SK-N-SH (cell line): ENCODE measurements at regions not wholly inside any gene's neighbourhood (a gene's known extent, or its start where the extent isn't known, plus 50 kb on each side); places are given as distances from the start of the nearest gene placed in this dataset.
A peak's percentile ranks its signal among the peaks of the same experiment; 100 is the strongest.

Experiments used
- CTCF ChIA-PET: fragments of 300-600, 350-600 bp; formaldehyde crosslinking; extraction: SDS; loops from one replicate; lab custom pipeline; 2021; lab: Yijun Ruan, JAX
- POLR2A ChIA-PET: fragments of 350-600 bp; sonication (Branson Sonifier 250); formaldehyde crosslinking; extraction: SDS; loops from one replicate; lab custom pipeline; 2020; ENCODE audit warnings: antibody characterized with exemption, inconsistent platforms; lab: Yijun Ruan, JAX
- DNase-seq: peaks from one replicate; pipeline ENCODE4 v3.0.0; 2012
- H2AFZ ChIP-seq: fragments of 200-600 bp; sonication (generic); 2 replicates; pipeline ENCODE4 v1.8.1; 2016; ENCODE audit warnings: antibody characterized with exemption, mild to moderate bottlenecking, low read depth
- H3F3A ChIP-seq: fragments of 200-600 bp; sonication (generic); replicated peaks from 2 replicates; pipeline ENCODE3; 2016; ENCODE audit warnings: antibody characterized with exemption, mild to moderate bottlenecking; ENCODE audit not compliant: insufficient read depth
- H3K27ac ChIP-seq, 2 experiments: fragments of 200-500 bp in 1 of 2; fragments of 200-600 bp in 1 of 2; sonication (Bioruptor generic) in 1 of 2; sonication (generic), shearing (Covaris generic) in 1 of 2; 2 replicates each; pipeline versions ENCODE4 v1.5.1 to v1.6.1; 2014 to 2016; ENCODE audit warnings: low read depth in 2 of 2, inconsistent platforms in 1 of 2, low read length in 1 of 2, mild to moderate bottlenecking in 1 of 2, mixed read lengths in 1 of 2
- H3K27me3 ChIP-seq: fragments of 200-600 bp; sonication (generic), shearing (Covaris generic); 2 replicates; pipeline ENCODE4 v1.6.1; 2016; ENCODE audit warnings: mixed run types; ENCODE audit not compliant: insufficient read depth
- H3K36me3 ChIP-seq, 2 experiments: fragments of 200-500 bp in 1 of 2; fragments of 200-600 bp in 1 of 2; sonication (Bioruptor generic) in 1 of 2; sonication (generic) in 1 of 2; replicated peaks in 1 of 2; 2 replicates each; pipeline versions ENCODE3 to v1.5.1; 2014 to 2016; ENCODE audit warnings: low read length in 1 of 2, mild to moderate bottlenecking in 1 of 2; ENCODE audit not compliant: insufficient read depth in 2 of 2, control insufficient read depth in 1 of 2
- H3K4me1 ChIP-seq, 2 experiments: fragments of 200-500 bp in 1 of 2; fragments of 200-600 bp in 1 of 2; sonication (Bioruptor generic) in 1 of 2; sonication (generic), shearing (Covaris generic) in 1 of 2; 2 replicates each; pipeline versions ENCODE4 v1.5.1 to v1.6.1; 2014 to 2016; ENCODE audit warnings: low read depth in 1 of 2, low read length in 1 of 2, mixed run types in 1 of 2; ENCODE audit not compliant: insufficient read depth in 2 of 2, control insufficient read depth in 1 of 2
- H3K4me2 ChIP-seq: fragments of 200-600 bp; sonication (generic), shearing (Covaris generic); 2 replicates; pipeline ENCODE4 v1.6.1; 2017; ENCODE audit warnings: mixed run types
- H3K4me3 ChIP-seq, 2 experiments: fragments of 200-500 bp in 1 of 2; fragments of 200-600 bp in 1 of 2; sonication (Bioruptor generic) in 1 of 2; sonication (generic), shearing (Covaris generic) in 1 of 2; 2 replicates each; pipeline versions ENCODE4 v1.5.1 to v1.8.1; 2014 to 2016; ENCODE audit warnings: low read depth in 2 of 2, inconsistent platforms in 1 of 2, low read length in 1 of 2, mild to moderate bottlenecking in 1 of 2, mixed read lengths in 1 of 2, moderate library complexity in 1 of 2
- H3K79me2 ChIP-seq: fragments of 200-600 bp; sonication (generic); 2 replicates; pipeline ENCODE4 v1.8.1; 2017; ENCODE audit warnings: mild to moderate bottlenecking; ENCODE audit not compliant: insufficient read depth
- H3K9ac ChIP-seq: fragments of 200-600 bp; sonication (generic); 2 replicates; pipeline ENCODE4 v1.6.1; 2017; ENCODE audit warnings: mixed run types
- H3K9me2 ChIP-seq: fragments of 200-600 bp; sonication (generic); 2 replicates; pipeline ENCODE4 v1.6.1; 2017; ENCODE audit warnings: mixed run types
- H3K9me3 ChIP-seq: fragments of 200-600 bp; sonication (generic); 2 replicates; pipeline ENCODE4 v1.6.1; 2017; ENCODE audit warnings: mixed run types, mild to moderate bottlenecking, moderate library complexity
- H4K20me1 ChIP-seq: fragments of 200-600 bp; sonication (generic); 2 replicates; pipeline ENCODE4 v1.6.1; 2017; ENCODE audit warnings: mild to moderate bottlenecking, mixed run types; ENCODE audit not compliant: insufficient read depth
- CHD2 ChIP-seq: fragments of 150-350 bp; IDR thresholded peaks from 2 replicates; pipeline ENCODE4 v1.6.1; 2018; ENCODE audit warnings: low read length; ENCODE audit not compliant: partially characterized antibody
- CTCF ChIP-seq: fragments of 200-600 bp; sonication (generic); IDR thresholded peaks from 2 replicates; pipeline ENCODE4 v1.6.1; 2017; ENCODE audit warnings: antibody characterized with exemption, mild to moderate bottlenecking, moderate library complexity
- FOSL2 ChIP-seq: IDR thresholded peaks from 2 replicates; pipeline ENCODE4 v1.4.0; 2012; ENCODE audit warnings: low read depth, mild to moderate bottlenecking, moderate library complexity, borderline replicate concordance
- FOXJ3 ChIP-seq: sonication (generic); formaldehyde crosslinking; IDR thresholded peaks from 2 replicates; pipeline ENCODE4 v1.5.1; 2020; ENCODE audit warnings: mild to moderate bottlenecking, missing genetic modification reagents
- JUND ChIP-seq: IDR thresholded peaks from 2 replicates; pipeline ENCODE4 v1.4.0; 2012
- MEF2A ChIP-seq: IDR thresholded peaks from 2 replicates; pipeline ENCODE4 v1.4.0; 2012; ENCODE audit warnings: low read depth, borderline replicate concordance
- RAD21 ChIP-seq: IDR thresholded peaks from 2 replicates; pipeline ENCODE4 v1.6.1; 2012; ENCODE audit warnings: mild to moderate bottlenecking, low read length
- RFX5 ChIP-seq: IDR thresholded peaks from 2 replicates; pipeline ENCODE4 v1.6.1; 2012; ENCODE audit warnings: mild to moderate bottlenecking, improper control_type of control experiment, low read length
- RXRA ChIP-seq: IDR thresholded peaks from 2 replicates; pipeline ENCODE4 v1.4.0; 2012; ENCODE audit warnings: low read depth, mild to moderate bottlenecking, borderline replicate concordance
- SMC3 ChIP-seq: IDR thresholded peaks from 2 replicates; pipeline ENCODE4 v1.6.1; 2012; ENCODE audit warnings: low read depth, low read length, improper control_type of control experiment
- TAF1 ChIP-seq: IDR thresholded peaks from 2 replicates; pipeline ENCODE4 v1.6.1; 2012; ENCODE audit warnings: low read depth, mild to moderate bottlenecking, low read length, moderate library complexity, borderline replicate concordance
- TCF12 ChIP-seq: IDR thresholded peaks from 2 replicates; pipeline ENCODE4 v1.4.0; 2012
- USF1 ChIP-seq: IDR thresholded peaks from 2 replicates; pipeline ENCODE4 v1.4.0; 2012; ENCODE audit warnings: low read depth, borderline replicate concordance
- USF2 ChIP-seq: fragments of 150-350 bp; IDR thresholded peaks from 2 replicates; pipeline ENCODE4 v1.6.1; 2017; ENCODE audit warnings: antibody characterized with exemption, low read length, low read depth, borderline replicate concordance
- YY1 ChIP-seq: IDR thresholded peaks from 2 replicates; pipeline ENCODE4 v1.4.0; 2012; ENCODE audit warnings: low read depth, mild to moderate bottlenecking
- ZBTB33 ChIP-seq: IDR thresholded peaks from 2 replicates; pipeline ENCODE4 v1.4.0; 2012; ENCODE audit warnings: low read depth, borderline replicate concordance
- WGBS: methylation state at CpG from one replicate; pipeline ENCODE4 v1.1.6; 2017; ENCODE audit warnings: low lambda C conversion rate; 5-methylcytosine and 5-hydroxymethylcytosine counted together

- WGBS = 60% methylated on average over 4 of the region's 4 CpGs
- TF ChIP-seq TAF1 (no peak), SMC3 (peak; percentile 71), USF2 (no peak), CHD2 (no peak), CTCF (peak; percentile 76), FOXJ3 (no peak), MEF2A (no peak), RXRA (no peak), RAD21 (peak; percentile 74), TCF12 (no peak)
- H3K4me3 ChIP-seq = no peak overlapping the region; a peak in 1 of 4 replicates
- no peaks in the 10 kb centered on the region for H3K79me2 ChIP-seq
- H3K9ac ChIP-seq = no peak overlapping the region
- POLR2A ChIA-PET = no interaction called here
- DNase-seq = no peak
- no peaks in the 10 kb centered on the region for H3K9me2 ChIP-seq
- H3K27me3 ChIP-seq = no peaks in the 10 kb centered on the region
- peaks cover 8% of the 10 kb centered on the region for H3K9me3 ChIP-seq
- no peak overlapping the region for H3K4me2 ChIP-seq
- CTCF ChIA-PET = interaction anchor here (0.7 to 2.1 kb wide), 4 partner anchors 13 to 1094 kb away, joined by 3 to 5 read pairs (median 4); partner anchors contain the start of gene ALCAM
- H3K4me1 ChIP-seq = no peaks in the 10 kb centered on the region
- H3K27ac ChIP-seq = no peak overlapping the region
- H3F3A ChIP-seq = no peaks in the 10 kb centered on the region
- H2AFZ ChIP-seq = no peak overlapping the region
- H4K20me1 ChIP-seq = no peaks in the 10 kb centered on the region
- H3K36me3 ChIP-seq = peaks cover 0 to 9% of the 10 kb centered on the region in 2 experiments
Measured at GRCh38 chr3:104273046-104273649, 1093.6 kb upstream of the ALCAM start.

- CTCF ChIA-PET = no interaction called here
- Histone ChIP-seq H4K20me1 (no peaks in the 10 kb centered on the region), H3F3A (no peaks in the 10 kb centered on the region), H3K27me3 (no peaks in the 10 kb centered on the region), H3K9ac (no peak overlapping the region), H3K4me2 (no peak overlapping the region), H3K9me2 (no peaks in the 10 kb centered on the region), H3K27ac (no peak overlapping the region), H3K36me3 (peaks cover 0 to 9% of the 10 kb centered on the region in 2 experiments), H3K4me3 (no peak overlapping the region), H3K79me2 (no peaks in the 10 kb centered on the region), H3K4me1 (no peaks in the 10 kb centered on the region), H3K9me3 (peaks cover 10% of the 10 kb centered on the region), H2AFZ (no peak overlapping the region)
- TF ChIP-seq USF2 (no peak), TAF1 (no peak), JUND (no peak), ZBTB33 (no peak), TCF12 (no peak), RAD21 (no peak), YY1 (no peak), USF1 (no peak), FOSL2 (no peak), RFX5 (no peak)
- POLR2A ChIA-PET = no interaction called here
- no peak for DNase-seq
Measured at GRCh38 chr3:104275199-104275598, 1091.5 kb upstream of the ALCAM start.
